ENCODE measurements at regions not wholly inside any gene's neighbourhood (a gene's known extent, or its start where the extent isn't known, plus 50 kb on each side); places are given as distances from the start of the nearest gene placed in this dataset.
"Not testable (repeated sequence)": the region's sequence is repeated elsewhere in the genome, so short reads cannot be mapped to it uniquely, and the experiment has no call there.

DNA sequence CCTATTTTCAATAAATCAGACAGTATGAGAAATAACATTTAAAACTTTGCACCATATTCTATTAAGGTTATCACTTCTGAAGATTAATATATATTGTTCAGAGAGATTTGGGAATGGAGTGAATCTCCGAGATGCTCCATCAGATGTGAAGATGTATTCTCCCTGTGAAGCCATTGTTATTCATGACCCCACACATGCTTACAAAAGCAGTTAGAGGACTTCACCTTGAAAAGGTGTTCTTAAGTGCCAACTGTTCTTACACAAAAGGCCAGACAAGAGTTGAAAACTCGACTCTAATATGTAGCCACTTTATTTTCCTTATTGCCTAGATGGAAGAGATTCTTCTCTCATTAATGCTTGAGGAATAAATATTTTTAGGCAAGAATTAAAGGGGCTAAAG is 54.3 kb upstream of the NEIL3 start:
- H3K36me3 ChIP-seq, result no peaks in the 10 kb centered on the region
- no peaks in the 10 kb centered on the region for H3K27me3 ChIP-seq (replicated peaks)
- H3K27ac ChIP-seq, result no peak overlapping the region
- H3K9me3 ChIP-seq (replicated peaks), result no peaks in the 10 kb centered on the region; the same call in none of the 2 replicates
- no peaks in the 10 kb centered on the region for H3K4me1 ChIP-seq (replicated peaks)
- no peak overlapping the region for H3K4me3 ChIP-seq
- DNase-seq (ENCODE audit: low read depth in 1 of 2, low spot score in 2 of 2), result no peak

DNA sequence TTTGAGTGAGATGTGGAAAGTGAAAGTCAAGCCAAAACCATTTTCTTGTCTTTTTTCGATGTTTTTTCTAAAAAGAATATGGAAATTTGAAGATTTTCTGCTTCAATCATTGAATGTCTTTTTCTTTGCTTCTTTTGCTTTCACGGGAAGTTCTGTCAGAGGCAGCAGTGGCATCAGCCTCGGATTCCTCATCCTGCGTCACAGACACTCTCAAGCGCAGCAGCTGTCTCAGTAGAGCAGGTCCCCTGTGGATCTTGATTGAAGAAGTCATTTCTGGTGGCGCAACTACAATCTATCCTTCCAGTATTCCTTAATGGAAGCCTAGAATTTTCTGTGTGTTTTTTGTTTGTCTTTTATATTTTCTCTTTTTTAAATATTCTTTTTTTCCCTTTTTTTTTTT is 52.7 kb upstream of the NEIL3 start:
- H3K27ac ChIP-seq, result no peak overlapping the region
- no peaks in the 10 kb centered on the region for H3K4me1 ChIP-seq (replicated peaks)
- no peak overlapping the region for H3K4me3 ChIP-seq
- no peaks in the 10 kb centered on the region for H3K27me3 ChIP-seq (replicated peaks)
- no peak for DNase-seq (ENCODE audit: low read depth in 1 of 2, low spot score in 2 of 2)
- H3K9me3 ChIP-seq (replicated peaks), result no peaks in the 10 kb centered on the region; the same call in none of the 2 replicates
- no peaks in the 10 kb centered on the region for H3K36me3 ChIP-seq

GRCh38 chr4:177259466-177259865 is 50.2 kb upstream of the NEIL3 start:
- H3K36me3 ChIP-seq; H3K4me3 ChIP-seq; DNase-seq (ENCODE audit: low read depth in 1 of 2, low spot score in 2 of 2): not testable (repeated sequence)

More at GRCh38 chr4:177259466-177259865, 50.2 kb upstream of the NEIL3 start:
- H3K27ac ChIP-seq; H3K4me1 ChIP-seq (replicated peaks); H3K27me3 ChIP-seq (replicated peaks); H3K9me3 ChIP-seq (replicated peaks): not testable (repeated sequence)

Data from SJSA1 (cell line).